ENCODE measurements at regions not wholly inside any gene's neighbourhood (a gene's known extent, or its start where the extent isn't known, plus 50 kb on each side); places are given as distances from the start of the nearest gene placed in this dataset.

DNA sequence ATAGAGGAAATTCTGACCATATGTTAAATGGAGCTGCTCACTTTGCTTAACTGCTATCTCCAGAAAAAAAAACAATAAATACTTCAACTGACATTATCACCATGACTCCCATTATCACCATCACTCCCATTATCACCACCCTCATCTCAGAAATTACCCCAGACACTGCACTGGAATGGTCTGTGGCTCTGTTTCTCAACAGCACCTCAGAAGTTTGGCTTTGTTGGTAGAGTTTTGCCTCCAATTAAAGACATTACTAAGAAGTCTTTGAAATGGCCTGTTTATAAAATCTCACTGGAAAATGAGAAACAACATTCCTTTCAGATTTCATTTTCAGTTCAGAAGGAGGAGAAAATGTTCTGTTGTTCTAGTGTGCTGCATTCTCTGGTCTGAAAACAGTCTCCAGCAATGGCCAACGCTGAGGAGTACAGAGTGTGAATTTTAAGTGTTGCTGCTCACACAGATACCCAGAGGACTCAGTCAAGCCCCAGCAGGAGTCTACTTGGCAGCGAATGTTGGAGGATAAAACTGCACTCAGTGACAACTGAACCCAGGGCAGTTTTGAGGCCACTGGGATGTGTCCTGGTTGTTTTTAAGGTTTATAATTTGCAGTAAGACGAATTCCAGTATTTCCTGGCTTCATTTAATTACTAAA lies 364.5 kb upstream of the CDH2 start:
- no peak for TF ChIP-seq CTCF (IDR thresholded peaks at IDR 0.05)
- no peak for TF ChIP-seq POLR2A (IDR thresholded peaks at IDR 0.05)
